RWPE2 (cell line): ENCODE measurements at regions not wholly inside any gene's neighbourhood (a gene's known extent, or its start where the extent isn't known, plus 50 kb on each side); places are given as distances from the start of the nearest gene placed in this dataset.

Experiments
- ATAC-seq: fragments of 200-7000 bp; cut with Tn5 transposase; 3 replicates; pipeline ENCODE4 v1.9.1; 2021; ENCODE audit warnings: low read depth
- DNase-seq: peaks from one replicate; pipeline ENCODE4 v3.0.0-alpha.2; 2020; ENCODE audit warnings: low spot score
- H3K27ac ChIP-seq: fragments of 450-650 bp; 2 replicates; pipeline ENCODE4 v1.5.1; 2017; ENCODE audit warnings: mild to moderate bottlenecking; ENCODE audit not compliant: poor library complexity, severe bottlenecking
- H3K27me3 ChIP-seq: fragments of 250-450 bp; sonication (Bioruptor Pico); 2 replicates; pipeline ENCODE4 v1.5.1; 2021; ENCODE audit warnings: mild to moderate bottlenecking, moderate library complexity; ENCODE audit not compliant: insufficient read depth, poor library complexity, severe bottlenecking
- H3K36me3 ChIP-seq: fragments of 250-450 bp; sonication (Bioruptor Pico); 2 replicates; pipeline ENCODE4 v1.5.1; 2020; ENCODE audit warnings: low read depth, mild to moderate bottlenecking, moderate library complexity
- H3K4me1 ChIP-seq: fragments of 250-450 bp; sonication (Bioruptor Pico); 2 replicates; pipeline ENCODE4 v1.5.1; 2021; ENCODE audit warnings: mild to moderate bottlenecking, moderate library complexity; ENCODE audit not compliant: insufficient read depth, poor library complexity, severe bottlenecking
- H3K4me3 ChIP-seq: fragments of 250-450 bp; sonication (Bioruptor Pico); 2 replicates; pipeline ENCODE4 v1.5.1; 2021; ENCODE audit warnings: mild to moderate bottlenecking, moderate library complexity; ENCODE audit not compliant: severe bottlenecking
- H3K9me3 ChIP-seq: fragments of 250-450 bp; sonication (Bioruptor Pico); 2 replicates; pipeline ENCODE4 v1.5.1; 2021; ENCODE audit warnings: mild to moderate bottlenecking, moderate library complexity; ENCODE audit not compliant: severe bottlenecking
- CTCF ChIP-seq: fragments of 450-650 bp; IDR thresholded peaks from one replicate; pipeline ENCODE4 v1.5.1; 2017; ENCODE audit warnings: mild to moderate bottlenecking, moderate library complexity; ENCODE audit not compliant: poor library complexity, severe bottlenecking

DNA sequence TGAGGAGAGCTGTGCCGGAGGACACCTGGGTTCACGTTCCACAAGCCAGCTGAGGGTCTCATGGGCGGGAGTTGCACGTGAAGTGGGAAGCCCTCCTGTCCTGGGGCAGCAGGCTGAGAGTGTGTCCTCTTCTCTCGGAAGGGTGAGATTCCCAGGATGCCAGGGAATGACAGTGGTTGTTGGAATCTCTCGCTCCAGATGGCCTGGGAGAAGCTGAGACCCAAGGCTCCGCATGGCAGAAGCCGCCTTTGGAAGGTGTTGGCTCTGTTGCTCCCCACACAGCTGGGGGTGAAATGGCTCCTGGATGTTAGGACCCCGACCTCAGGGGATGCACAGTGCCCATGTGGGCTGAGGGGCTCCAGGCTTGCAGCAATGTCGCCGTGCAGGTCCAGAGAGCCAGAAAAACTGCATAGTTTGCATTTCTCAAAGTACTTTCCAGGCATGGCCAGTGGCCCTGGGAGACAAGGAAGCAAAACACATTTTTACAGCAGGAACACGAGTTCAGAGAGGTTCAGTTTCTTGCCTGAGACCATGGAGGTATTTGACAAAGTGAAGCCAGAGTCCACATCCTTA, 153.4 kb downstream of the TMEM18 start:
- Histone ChIP-seq H3K27ac (no peak overlapping the region), H3K27me3 (no peaks in the 10 kb centered on the region), H3K9me3 (no peaks in the 10 kb centered on the region), H3K4me1 (no peaks in the 10 kb centered on the region), H3K36me3 (no peaks in the 10 kb centered on the region), H3K4me3 (no peak overlapping the region)
- DNase-seq (no peak), ATAC-seq (no peak)
- TF ChIP-seq CTCF: no peak

DNA sequence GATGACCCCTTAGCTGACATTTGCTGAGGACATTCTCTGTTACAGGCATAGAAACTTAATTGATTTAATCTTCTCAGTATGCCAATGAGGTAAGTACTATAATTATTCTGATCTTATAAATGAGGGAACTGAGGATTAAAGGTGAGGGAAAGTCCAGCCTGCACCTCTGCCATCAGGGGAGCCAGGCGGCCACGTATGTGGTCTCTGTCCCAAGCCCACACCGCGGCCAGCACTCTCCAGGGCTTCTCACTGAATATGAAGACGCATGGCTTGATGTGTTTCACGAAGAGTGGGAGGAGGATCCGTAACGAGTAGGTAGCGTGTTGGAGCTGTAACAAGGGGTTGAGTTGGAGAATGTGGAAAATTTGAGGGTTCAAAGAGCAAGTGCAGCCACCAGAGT, 154.4 kb downstream of the TMEM18 start:
- no peak for ATAC-seq
- Histone ChIP-seq H3K9me3 (no peaks in the 10 kb centered on the region), H3K4me1 (no peaks in the 10 kb centered on the region), H3K36me3 (no peaks in the 10 kb centered on the region), H3K27me3 (no peaks in the 10 kb centered on the region), H3K27ac (no peak overlapping the region), H3K4me3 (no peak overlapping the region)
- DNase-seq: no peak
- TF ChIP-seq CTCF: no peak

DNA sequence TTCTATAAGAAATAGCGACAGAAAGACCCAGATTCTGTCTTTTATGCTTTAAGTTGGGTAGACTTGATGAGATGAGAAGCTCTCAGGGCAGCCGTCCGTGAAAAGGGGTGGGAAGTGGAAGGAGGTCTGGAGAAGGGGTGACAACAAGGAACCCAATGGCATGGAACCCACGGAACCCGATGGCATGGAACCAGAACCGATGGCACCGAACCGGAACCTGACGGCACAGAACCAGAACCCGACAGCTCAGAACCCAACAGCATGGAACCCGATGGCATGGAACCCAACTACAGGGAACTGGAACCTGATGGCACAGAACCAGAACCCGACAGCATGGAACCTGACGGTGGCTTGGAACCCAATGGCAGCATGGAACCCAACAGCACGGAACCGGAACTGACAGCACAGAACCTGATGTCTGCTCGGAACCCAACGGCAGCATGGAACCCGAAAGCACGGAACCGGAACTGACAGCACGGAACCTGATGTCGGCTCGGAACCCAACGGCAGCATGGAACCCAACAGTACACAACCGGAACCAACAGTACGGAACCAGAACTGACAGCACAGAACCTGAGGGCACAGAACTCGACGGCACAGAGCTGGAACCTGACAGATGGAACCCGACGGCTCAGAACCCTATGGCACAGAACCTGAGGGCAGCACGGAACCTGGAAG, 155.2 kb downstream of the TMEM18 start:
- H3K4me3 ChIP-seq: no peak overlapping the region
- no peaks in the 10 kb centered on the region for H3K9me3 ChIP-seq
- H3K27ac ChIP-seq: no peak overlapping the region
- no peaks in the 10 kb centered on the region for H3K27me3 ChIP-seq
- no peak for DNase-seq
- no peak for ATAC-seq
- no peaks in the 10 kb centered on the region for H3K4me1 ChIP-seq
- H3K36me3 ChIP-seq: no peaks in the 10 kb centered on the region
- no peak for TF ChIP-seq CTCF

DNA sequence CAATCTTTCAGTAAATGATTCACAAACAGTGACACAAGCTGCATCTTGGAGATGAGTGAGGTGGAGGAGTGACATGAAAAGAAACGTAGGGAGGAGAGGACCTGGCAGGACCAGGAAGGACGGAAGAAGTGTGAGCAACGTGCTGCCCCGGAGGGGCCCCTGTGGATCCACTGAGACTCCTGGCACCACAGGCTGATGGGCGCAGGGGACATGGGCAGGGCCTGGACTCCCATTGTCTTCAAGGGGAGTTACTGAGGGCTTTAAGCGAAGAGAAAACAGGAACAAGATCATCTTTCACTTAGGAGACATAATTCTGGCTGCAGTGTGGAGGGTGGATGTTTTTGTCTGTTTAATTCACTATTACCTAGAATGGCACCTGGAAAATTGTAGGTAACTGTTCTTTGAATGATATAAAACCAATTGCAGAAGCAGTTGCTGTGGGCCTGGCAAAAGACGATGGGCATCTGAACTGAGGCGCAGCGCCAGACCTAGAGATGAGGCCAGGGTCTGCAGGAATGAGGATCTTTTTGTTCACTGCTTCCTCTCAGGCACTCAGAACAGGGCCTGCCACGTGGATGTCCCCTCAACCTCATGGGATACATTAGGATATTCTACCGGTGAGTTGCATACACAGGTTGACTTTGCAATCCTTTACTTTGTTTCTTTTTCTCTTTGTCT, 156.4 kb downstream of the TMEM18 start:
- Histone ChIP-seq H3K36me3 (no peaks in the 10 kb centered on the region), H3K27ac (no peak overlapping the region), H3K4me1 (no peaks in the 10 kb centered on the region), H3K27me3 (no peaks in the 10 kb centered on the region), H3K9me3 (no peaks in the 10 kb centered on the region), H3K4me3 (no peak overlapping the region)
- no peak for ATAC-seq
- no peak for DNase-seq
- TF ChIP-seq CTCF: no peak

GRCh38 chr2:516944-517343, 160.3 kb downstream of the TMEM18 start:
- TF ChIP-seq CTCF: no peak
- no peaks in the 10 kb centered on the region for H3K36me3 ChIP-seq
- no peaks in the 10 kb centered on the region for H3K4me1 ChIP-seq
- no peak overlapping the region for H3K27ac ChIP-seq
- ATAC-seq (no peak), DNase-seq (no peak)
- H3K9me3 ChIP-seq: no peaks in the 10 kb centered on the region
- H3K27me3 ChIP-seq: no peaks in the 10 kb centered on the region
- H3K4me3 ChIP-seq: no peak overlapping the region
